C1 segment of cervical spinal cord (tissue), 14 donors: ENCODE measurements at regions not wholly inside any gene's neighbourhood (a gene's known extent, or its start where the extent isn't known, plus 50 kb on each side); places are given as distances from the start of the nearest gene placed in this dataset.
"Not testable (repeated sequence)": the region's sequence is repeated elsewhere in the genome, so short reads cannot be mapped to it uniquely, and the experiment has no call there.

Experiments
- DNase-seq, 14 donors: peaks; one replicate each; lab custom pipeline; 2025; lab: John Stamatoyannopoulos, UW

DNA sequence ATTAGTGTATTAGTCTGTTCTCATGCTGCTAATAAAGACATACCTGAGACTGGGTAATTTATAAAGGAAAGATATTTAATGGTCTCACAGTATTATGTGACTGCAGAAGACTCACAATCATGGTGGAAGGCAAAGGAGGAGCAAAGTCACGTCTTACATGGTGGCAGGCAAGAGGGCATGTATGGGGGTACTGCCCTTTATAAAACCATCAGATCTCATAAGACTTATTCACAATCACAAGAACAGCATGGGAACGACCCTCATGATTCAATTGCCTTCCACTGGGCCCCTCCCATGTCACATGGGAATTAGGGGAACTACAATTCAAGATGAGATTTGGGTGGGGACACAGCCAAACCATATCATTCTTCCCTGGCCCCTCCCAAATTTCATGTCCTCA is 52.7 kb upstream of the ST3GAL5 start:
- DNase-seq = not testable (repeated sequence)

DNA sequence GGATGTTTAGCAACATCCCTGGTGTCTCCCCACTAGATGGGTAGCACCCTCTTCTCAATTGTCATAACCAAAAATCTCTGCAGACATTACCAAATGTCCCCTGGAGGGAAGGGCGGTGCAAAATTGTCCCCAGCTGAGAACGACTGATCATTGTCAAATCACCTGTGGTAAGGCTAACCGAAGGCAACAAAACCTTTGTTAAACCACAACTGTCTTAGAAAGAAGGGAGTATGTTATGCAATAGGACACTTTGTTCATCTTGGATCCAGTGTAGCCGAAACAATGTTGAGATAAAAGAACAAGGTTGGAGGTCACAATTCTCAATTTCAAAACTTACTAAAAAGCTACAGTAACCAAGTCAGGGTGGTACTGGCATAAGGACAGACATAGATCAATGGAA is 50.3 kb upstream of the ST3GAL5 start:
- DNase-seq = no peak
